ENCODE measurements at regions not wholly inside any gene's neighbourhood (a gene's known extent, or its start where the extent isn't known, plus 50 kb on each side); places are given as distances from the start of the nearest gene placed in this dataset.

DNA sequence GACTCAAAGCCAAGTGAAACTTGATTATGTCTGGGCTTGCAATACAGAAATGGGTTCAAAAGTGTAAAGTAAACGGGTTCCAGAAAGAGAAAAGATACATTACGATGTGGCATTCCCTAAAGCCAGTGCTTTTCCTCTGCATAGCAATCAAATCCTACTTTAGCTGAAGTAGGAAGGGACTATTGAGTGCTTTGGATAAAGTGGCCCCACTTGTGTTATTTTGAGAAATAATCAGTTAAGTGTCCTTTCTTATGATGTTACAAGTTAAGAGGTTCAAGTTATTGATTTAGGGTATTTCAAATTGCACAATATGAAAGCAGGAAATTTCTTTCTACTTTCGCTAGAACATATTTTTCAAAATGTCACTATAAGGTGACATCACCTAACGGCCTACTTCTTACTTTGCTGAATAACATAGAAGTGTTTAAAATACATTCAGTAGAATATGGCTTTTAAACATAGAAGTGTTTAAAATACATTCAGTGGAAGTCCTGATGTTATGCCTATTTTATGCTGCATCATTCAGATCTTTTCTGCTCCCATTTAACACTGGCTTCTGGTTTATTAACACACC, 235.2 kb downstream of the DTHD1 start:
- TF ChIP-seq, protein P1, sequence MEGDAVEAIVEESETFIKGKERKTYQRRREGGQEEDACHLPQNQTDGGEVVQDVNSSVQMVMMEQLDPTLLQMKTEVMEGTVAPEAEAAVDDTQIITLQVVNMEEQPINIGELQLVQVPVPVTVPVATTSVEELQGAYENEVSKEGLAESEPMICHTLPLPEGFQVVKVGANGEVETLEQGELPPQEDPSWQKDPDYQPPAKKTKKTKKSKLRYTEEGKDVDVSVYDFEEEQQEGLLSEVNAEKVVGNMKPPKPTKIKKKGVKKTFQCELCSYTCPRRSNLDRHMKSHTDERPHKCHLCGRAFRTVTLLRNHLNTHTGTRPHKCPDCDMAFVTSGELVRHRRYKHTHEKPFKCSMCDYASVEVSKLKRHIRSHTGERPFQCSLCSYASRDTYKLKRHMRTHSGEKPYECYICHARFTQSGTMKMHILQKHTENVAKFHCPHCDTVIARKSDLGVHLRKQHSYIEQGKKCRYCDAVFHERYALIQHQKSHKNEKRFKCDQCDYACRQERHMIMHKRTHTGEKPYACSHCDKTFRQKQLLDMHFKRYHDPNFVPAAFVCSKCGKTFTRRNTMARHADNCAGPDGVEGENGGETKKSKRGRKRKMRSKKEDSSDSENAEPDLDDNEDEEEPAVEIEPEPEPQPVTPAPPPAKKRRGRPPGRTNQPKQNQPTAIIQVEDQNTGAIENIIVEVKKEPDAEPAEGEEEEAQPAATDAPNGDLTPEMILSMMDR (IDR thresholded peaks at IDR 0.05) = no peak
- no peak for TF ChIP-seq POLR2A (IDR thresholded peaks at IDR 0.05)
